HG03354 (cell line): ENCODE measurements at regions not wholly inside any gene's neighbourhood (a gene's known extent, or its start where the extent isn't known, plus 50 kb on each side); places are given as distances from the start of the nearest gene placed in this dataset.
"Not testable (repeated sequence)": the region's sequence is repeated elsewhere in the genome, so short reads cannot be mapped to it uniquely, and the experiment has no call there.

Experiments used
- ATAC-seq: cut with Tn5 transposase; IDR thresholded peaks from one replicate; pipeline ENCODE4 v1.9.1; 2021; ENCODE audit warnings: mild to moderate bottlenecking; ENCODE audit not compliant: unreplicated experiment, poor library complexity, severe bottlenecking

DNA sequence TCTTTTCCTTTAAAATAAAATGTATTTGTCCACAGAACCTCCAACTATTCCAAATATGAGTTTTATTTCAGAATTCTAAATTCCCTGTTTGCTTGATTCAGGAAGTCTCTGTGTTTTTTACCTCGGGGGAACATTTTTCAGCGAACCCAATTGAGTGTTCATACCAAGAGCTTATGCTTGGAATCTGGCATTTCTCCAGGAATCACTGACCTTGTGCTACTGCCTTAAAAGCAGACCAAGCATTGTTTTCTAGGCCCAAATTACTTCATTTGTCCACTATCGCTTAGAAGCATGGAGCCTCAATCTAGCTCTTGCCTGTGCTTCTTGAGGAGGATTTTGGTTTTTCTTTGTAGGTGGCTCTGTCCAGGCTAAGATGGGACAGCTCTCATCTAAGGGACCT lies 59.4 kb downstream of the EBLN1 start:
- ATAC-seq: no peak

DNA sequence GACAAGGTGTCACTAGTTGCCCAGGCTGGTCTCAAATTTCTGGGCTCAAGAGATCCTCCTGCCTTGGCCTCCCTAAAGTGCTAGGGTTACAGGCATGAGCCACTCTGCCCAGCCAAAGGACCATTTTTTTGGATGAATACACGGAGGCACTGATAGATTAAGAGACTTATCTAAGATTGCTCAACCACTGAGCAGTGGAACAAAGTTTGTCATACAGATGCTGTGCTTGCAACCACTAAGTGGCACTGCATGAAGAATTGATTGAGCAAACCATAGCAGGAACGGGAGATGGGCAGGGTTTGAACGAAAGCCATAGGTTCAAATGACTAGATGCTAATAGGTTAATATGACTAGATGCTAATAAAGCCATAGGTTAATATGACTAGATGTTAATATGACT lies 61.1 kb downstream of the EBLN1 start:
- no peak for ATAC-seq

DNA sequence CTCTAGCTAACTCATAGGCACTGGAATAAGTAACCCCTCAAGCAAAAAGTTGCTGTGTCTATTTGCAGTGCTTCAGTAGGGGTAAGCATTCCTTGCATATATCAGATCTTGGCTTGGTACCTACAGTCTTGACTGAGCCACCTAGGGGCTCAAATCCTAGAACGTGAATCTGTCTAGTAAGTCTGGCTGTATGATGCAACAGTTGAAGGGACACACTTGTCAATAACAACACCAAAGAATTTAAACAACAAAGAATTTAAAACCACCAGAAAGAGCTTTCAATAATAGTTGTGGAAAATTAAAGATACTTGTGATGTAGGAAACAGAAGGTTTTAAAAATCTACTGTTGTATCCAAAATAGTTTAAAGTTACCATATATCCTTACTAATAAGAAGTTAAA lies 65.4 kb downstream of the EBLN1 start:
- ATAC-seq: no peak

DNA sequence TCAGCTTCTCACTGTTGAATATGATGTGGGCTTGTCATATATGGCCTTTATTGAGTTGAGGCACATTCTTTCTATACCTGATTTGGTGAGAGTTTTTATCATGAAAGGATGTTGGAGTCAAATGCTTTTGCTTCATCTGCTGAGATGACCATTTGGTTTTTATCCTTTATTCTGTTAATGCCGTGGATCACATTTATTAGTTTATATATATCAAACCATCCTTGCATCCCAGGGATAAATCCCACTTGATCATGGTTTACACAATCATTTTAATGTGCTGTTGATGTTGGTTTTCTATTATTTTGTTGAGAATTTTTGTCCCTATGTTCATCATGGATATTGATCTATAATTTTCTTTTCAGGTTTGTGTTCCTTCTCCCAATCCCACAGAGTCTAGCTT lies 67.0 kb downstream of the EBLN1 start:
- no peak for ATAC-seq

DNA sequence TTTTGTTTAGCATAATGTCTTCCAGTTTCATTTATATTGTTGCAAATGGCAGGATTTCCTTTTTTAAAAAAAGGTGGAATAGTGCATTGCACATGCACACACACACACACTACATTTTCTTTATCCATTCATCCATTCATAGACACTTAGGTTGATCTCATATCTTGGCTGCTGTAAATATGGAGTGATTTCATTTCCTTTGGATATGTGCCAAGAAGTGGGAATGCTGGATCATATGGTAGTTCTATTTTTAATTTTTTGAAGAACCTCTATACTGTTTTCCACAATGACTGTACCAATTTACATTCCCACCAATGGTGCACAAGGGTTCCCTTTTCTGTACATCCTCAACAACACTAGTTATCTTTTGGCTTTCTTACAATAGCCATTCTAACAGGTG lies 68.9 kb downstream of the EBLN1 start:
- ATAC-seq: no peak

DNA sequence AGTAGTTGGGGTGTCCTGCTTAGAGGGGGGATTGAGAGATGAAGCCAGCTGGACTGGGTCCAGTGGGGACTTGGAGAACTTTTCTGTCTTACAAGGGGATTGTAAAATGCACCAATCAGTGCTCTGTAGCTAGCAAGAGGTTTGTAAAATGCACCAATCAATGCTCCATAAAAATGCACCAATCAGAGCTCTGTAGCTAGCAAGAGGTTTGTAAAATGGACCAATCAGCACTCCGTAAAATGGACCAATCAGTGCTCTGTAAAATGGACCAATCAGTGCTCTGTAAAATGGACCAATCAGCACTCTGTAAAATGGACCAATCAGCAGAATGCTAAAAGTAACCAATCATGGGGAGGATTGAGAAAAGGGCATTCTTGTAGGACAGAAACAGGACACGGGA lies 71.9 kb downstream of the EBLN1 start:
- not testable (repeated sequence) for ATAC-seq

DNA sequence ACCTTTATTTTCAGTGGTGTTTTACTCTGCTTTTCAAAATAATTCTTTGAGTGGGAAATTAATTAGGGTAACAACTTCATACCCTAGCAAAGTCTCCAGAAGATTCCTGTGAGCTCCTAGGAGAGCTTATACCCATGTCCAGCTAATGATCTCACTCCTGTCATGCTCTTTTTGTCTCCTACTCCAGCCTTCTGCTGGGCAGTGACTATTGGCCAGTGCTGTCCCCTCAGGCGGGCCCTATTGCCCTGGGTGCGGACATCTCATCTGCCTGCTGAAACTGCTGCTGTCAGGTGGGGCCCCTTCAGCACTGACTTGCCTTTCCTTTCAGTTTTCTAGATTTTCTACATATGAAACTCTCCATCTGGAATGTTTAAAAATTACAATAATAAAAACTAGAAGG lies 80.3 kb downstream of the EBLN1 start:
- no peak for ATAC-seq

DNA sequence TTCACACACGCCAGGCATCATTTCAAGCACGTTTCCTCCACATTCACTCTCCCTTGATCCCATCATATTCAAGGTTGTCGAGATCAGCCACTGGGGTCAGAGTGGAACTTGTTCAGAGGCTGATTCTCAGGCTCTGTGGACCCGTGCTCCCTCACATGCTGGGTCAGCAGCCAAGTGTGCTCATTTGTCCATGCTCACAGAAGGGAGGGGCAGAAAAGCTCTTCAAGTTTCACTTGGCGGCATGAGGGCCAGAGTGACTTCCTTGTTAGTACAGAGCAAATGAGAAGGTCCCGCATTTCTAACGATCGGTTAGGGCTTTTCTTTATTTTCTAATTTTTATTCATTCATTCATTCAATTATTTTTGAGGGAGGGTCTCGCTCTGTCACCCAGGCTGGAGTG lies 82.2 kb downstream of the EBLN1 start:
- no peak for ATAC-seq

DNA sequence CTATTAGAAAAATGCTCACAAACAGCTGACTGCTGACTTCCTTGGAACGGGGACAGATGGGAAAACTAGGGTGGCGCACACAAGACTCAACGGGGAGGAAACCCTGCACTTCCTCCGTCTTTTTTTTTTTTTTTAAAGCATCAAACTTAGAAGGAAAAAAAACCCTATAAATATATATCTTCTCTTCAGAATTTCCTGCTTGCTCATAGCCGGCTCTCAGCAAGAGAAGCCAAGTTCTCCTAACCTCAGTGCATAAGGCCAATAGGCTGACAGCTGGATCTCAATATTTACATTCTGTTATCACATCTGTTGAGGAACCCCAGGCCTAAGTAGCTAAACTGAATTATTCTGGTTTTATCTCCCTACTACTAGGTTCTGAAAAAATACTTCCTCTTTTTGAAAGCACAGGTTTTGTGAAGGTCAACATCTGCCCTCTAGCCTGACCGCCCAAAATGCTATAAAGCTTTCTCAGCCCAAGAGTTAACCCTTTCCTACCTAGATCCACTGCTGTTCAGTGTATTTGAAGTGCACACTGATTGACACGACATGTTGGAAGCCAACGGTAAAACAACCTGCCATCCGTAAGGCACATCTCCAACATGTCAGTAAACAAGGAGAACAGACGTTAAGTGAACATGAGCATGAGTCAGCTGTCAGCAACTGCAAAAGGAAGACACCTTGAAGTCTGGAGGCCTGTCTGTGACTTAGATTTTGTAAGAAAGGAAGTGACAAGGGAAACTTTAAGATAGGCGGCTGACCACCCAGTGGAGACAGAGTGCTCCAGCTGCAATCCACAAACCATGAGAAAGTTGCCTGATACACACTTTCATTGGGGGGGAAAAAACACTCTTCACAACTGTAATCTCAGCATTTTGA lies 83.8 kb downstream of the EBLN1 start:
- ATAC-seq: peak; percentile 80

DNA sequence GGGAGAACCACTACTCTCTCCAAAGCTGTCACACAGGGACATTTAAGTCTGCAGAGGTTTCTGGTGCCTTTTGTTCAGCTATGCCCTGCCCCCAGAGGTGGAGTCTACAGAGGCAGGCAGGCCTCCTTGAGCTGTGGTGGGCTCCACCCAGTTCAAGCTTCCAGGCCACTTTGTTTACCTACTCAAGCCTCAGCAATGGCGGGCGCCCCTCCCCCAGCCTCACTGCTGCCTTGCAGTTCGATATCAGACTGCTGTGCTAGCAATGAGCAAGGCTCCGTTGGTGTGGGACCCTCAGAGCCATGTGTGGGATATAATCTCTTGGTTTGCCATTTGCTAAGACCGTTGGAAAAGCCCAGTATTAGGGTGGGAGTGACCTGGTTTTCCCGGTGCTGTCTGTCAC lies 87.0 kb downstream of the EBLN1 start:
- not testable (repeated sequence) for ATAC-seq

DNA sequence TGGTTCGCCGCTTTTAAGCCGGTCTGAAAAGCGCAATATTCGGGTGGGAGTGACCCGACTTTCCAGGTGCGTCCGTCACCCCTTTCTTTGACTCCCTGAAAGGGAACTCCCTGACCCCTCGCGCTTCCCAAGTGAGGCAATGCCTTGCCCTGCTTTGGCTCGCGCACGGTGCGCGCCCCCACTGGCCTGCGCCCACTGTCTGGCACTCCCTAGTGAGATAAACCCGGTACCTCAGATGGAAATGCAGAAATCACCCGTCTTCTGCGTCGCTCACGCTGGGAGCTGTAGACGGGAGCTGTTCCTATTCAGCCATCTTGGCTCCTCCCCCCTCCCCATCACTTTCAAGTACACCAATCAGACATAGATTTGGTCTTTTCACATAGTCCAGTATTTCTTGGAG lies 88.2 kb downstream of the EBLN1 start:
- ATAC-seq: not testable (repeated sequence)

DNA sequence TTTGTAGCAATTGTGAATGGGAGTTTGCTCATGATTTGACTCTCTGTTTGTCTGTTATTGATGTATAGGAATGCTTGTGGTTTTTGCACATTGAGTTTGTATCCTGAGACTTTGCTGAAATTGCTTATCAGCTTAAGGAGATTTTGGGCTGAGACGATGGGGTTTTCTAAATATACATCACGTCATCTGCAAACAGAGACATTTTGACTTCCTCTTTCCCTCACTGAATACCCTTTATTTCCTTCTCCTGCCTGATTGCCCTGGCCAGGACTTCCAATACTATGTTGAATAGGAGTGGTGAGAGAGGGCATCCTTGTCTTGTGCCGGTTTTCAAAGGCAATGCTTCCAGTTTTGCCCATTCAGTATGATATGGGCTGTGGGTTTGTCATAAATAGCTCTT lies 96.6 kb downstream of the EBLN1 start:
- not testable (repeated sequence) for ATAC-seq

DNA sequence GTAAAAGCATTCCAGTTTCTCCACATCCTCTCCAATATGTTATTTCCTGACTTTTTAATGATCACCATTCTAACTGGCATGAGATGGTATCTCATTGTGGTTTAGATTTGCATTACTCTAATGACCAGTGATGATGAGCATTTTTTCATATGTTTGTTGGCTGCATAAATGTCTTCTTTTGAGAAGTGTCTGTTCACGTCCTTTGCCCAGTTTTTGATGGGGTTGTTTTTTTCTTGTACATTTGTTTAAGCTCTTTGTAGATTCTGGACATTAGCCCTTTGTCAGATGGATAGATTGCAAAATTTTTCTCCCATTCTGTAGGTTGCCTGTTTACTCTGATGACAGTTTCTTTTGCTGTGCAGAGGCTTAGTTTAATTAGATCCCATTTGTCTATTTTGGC lies 97.7 kb downstream of the EBLN1 start:
- ATAC-seq: not testable (repeated sequence)

DNA sequence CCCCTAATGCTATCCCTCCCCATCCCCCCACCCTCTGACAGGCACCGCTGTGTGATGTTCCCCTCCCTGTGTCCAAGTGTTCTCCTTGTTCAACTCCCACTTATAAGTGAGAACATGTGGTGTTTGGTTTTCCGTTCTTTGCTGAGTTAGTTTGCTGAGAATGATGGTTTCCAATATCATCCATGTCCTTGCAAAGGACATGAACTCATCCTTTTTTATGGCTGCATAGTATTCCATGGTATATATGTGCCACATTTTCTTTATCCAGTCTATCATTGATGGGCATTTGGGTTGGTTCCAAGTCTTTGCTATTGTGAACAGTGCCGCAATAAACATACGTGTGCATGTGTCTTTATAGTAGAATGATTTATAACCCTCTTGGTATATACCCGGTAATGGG lies 98.2 kb downstream of the EBLN1 start:
- not testable (repeated sequence) for ATAC-seq

DNA sequence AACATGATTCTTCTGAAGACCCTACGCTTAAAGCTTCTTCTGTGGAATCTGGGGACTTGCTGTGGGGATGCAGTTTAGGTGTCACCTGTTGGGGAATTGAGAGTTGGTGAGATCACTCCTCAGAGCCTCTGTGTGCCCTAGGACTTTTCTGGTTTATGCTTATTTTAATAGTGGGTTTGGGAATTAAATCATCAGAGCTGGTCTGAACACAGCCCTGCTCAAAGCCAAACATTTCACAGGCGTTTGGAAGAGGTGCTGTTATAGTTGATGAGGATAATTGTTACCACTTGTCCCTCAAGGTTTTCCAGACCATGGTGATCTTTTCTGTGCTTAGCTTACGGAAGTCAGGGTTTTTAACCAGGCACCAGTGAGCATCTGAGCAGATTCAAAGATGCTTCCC lies 106.1 kb downstream of the EBLN1 start:
- no peak for ATAC-seq

DNA sequence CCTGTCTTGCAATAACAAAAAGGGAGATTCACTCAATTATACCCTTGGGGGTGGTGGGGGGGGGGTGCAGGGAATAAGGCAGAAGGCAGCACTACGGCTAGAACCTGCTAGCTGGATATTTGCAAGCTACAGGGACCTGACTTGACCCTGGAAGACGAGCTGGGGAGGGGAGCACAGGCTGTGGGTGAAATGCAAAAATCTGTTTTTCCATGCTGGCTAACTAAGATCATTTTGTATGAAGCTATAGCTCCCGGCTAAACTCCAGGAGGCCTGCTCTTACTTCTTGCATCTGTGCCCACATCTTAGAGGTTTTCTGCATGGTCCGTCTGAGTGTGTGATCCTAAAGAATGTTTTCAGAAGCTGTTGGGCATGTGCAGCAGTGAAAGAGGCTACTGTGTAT lies 106.6 kb downstream of the EBLN1 start:
- no peak for ATAC-seq

DNA sequence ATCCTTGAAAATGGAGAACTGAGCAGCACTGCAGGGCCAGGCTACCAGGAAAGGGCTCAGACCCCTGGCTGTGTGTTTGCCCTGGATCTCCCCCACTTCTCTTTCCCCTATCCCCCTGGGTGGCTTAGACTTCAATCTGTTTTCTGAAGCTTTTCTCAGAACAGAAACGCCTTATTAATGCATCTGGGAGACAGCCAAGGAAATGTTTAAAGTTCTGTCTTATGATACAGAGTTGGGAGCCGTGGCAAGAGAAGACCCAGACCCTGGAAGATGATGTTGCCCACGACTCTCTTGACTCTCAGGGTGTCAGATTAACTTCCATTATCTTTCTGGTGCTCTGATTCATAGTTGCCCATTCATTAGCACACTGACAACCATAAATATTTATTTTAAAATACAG lies 107.1 kb downstream of the EBLN1 start:
- ATAC-seq: no peak

DNA sequence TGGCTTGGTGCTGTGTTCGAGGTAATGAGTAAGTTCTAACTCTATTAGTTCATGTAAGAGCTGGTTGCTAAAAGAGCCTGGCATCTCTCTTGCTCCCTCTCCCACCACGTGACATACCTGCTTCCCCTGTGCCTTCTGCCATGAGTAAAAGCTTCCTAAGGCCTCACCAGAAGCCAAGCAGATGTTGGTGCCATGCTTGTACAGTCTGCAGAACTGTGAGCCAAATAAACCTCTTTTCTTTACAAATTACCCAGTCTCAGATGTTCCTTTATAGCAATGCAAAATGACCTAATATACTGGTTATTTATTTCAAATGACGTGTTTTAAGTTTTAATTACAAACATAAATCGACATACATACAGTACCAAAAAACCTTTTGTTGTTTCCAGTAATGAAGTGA lies 101.7 kb upstream of the DNAJC1 start:
- no peak for ATAC-seq

DNA sequence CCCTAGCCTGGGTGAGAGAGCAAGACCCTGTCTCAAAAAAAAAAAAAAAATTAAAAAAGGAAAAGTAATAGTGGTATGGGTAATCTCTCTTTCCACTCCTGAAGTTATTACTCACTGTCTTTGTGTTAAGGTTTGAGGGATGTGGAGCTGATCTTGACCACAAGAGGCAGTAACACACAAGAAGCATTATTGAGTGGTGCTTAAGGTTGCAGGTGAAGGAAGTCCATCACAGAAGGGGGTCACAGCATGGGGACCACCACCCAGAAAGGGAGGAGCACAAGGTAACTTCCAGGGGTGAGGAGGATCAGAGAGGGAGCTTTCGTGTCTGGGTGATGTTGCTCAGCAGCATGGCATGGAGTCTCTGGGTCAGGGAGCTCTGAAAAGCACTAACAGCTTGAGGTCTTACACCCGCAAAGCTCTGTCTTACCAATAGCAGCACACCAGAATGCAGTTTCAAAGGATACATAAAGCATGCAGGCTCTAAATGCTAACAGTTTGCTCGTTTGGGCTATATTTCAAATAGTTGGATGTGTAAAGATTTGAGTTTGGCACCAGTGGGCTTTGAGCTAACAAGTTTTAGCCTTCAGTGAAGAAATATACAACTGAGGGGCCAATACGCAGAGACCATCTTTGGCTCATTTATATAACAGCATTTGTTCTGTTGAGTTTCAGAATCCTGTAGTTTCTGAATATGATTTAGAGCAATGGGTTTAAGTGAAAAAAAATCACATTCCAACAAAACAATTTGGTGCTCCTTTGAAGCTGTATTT lies 100.4 kb upstream of the DNAJC1 start:
- no peak for ATAC-seq

DNA sequence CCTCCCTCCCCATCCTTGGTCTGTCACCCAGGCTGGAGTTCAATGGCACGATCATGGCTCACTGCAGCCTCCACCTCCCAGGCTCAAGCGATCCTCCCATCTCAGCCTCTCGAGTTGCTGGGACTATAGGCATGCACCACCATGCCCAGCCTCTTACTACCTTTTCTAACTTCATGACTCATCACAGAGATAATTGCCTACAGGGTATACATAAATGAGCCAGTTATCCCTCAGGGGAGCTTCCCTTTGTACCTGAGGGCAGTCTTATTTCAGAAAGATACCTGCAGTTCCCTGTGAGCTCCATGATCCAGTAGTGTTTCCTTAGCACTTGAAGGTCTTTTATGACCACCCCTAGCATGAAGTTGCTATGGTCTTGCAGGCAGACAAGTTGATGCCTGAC lies 94.2 kb upstream of the DNAJC1 start:
- no peak for ATAC-seq

DNA sequence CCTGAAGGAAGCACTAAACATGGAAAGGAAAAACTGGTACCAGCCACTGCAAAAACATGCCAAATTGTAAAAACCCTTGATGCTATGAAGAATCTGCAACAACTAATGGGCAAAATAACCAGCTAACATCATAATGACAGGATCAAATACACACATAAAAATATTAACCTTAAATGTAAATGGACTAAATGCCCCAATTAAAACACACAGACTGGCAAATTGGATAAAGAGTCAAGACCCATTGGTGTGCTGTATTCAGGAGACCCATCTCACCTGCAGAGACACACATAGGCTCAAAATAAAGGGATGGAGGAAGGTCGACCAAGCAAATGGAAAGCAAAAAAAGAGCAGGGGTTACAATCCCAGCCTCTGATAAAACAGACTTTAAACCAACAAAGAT lies 87.7 kb upstream of the DNAJC1 start:
- not testable (repeated sequence) for ATAC-seq
